Right lobe of liver (tissue), 6 donors: ENCODE measurements at regions not wholly inside any gene's neighbourhood (a gene's known extent, or its start where the extent isn't known, plus 50 kb on each side); places are given as distances from the start of the nearest gene placed in this dataset.
A peak's percentile ranks its signal among the peaks of the same experiment; 100 is the strongest.

ENCODE experiments used
- ATAC-seq, 4 donors: fragments of 200-7000 bp; cut with Tn5 transposase; one replicate each; pipeline ENCODE4 v1.9.1; 2020; ENCODE audit warnings: mild to moderate bottlenecking in 4 of 4, moderate library complexity in 4 of 4
- DNase-seq, 3 donors: peaks; one replicate each; pipeline ENCODE4 v3.0.0-alpha.2; 2020
- H3K27ac ChIP-seq, 3 donors: fragments of 200-600 bp; one replicate each; pipeline ENCODE4 v1.8.0; 2022
- H3K27me3 ChIP-seq, 2 donors: fragments of 200-600 bp; one replicate each; pipeline ENCODE4 v1.8.0; 2022
- H3K36me3 ChIP-seq, 4 donors: fragments of 200-600 bp; sonication (generic) in 1 of 4; one replicate each; pipeline versions ENCODE4 v1.5.1 to v1.8.0; 2017 to 2022; ENCODE audit warnings: control low read depth in 1 of 4
- H3K4me1 ChIP-seq, 4 donors: fragments of 200-600 bp; sonication (generic) in 1 of 4; one replicate each; pipeline versions ENCODE4 v1.5.1 to v1.8.0; 2017 to 2022; ENCODE audit warnings: control low read depth in 1 of 4
- H3K4me3 ChIP-seq, 3 donors: fragments of 200-600 bp; one replicate each; pipeline ENCODE4 v1.8.0; 2022
- H3K9me3 ChIP-seq, 4 donors: fragments of 200-600 bp; sonication (generic) in 1 of 4; one replicate each; pipeline versions ENCODE4 v1.5.1 to v1.8.0; 2017 to 2022; ENCODE audit warnings: control low read depth in 1 of 4
- CTCF ChIP-seq, 4 donors: fragments of 200-600 bp in 3 of 4; fragments of 450-650 bp in 1 of 4; IDR thresholded peaks; one replicate each; pipeline versions ENCODE4 v1.5.1 to v1.8.0; 2016 to 2022; ENCODE audit warnings: antibody characterized with exemption in 4 of 4, mild to moderate bottlenecking in 2 of 4
- POLR2A ChIP-seq: fragments of 450-650 bp; IDR thresholded peaks from one replicate; pipeline ENCODE4 v1.6.1; 2017; ENCODE audit warnings: antibody characterized with exemption, mild to moderate bottlenecking
- WGBS: methylation state at CpG from one replicate; pipeline ENCODE4 v1.1.6; 2018; ENCODE audit warnings: low coverage, low lambda C conversion rate; ENCODE audit not compliant: insufficient coverage; ENCODE audit errors: missing lambda C conversion rate; 5-methylcytosine and 5-hydroxymethylcytosine counted together
- intact Hi-C, 2 donors: fragments of 100-400 bp; cut with DNase I; formaldehyde crosslinking; loops; one replicate each; pipeline versions ENCODE4 v1.11.2 to v1.14.1; 2022
- donor health status: DM: no; HTN: yes; CAD: no.
- donor health status: DM: no; HTN: no; CAD: no.
- donor health status: DM: no; HTN: no; CAD: no.
- donor health status: DM: no; HTN: yes; CAD: no.
- donor health status: DM: no; HTN: yes; CAD: no.

- no peak for TF ChIP-seq POLR2A
- TF ChIP-seq CTCF (IDR thresholded peaks at IDR 0.05) = no peak
- 76% methylated on average over 3 of the region's 3 CpGs for WGBS
- Histone ChIP-seq H3K27ac (no peak overlapping the region), H3K4me1 (no peaks in the 10 kb centered on the region), H3K36me3 (no peaks in the 10 kb centered on the region), H3K4me3 (no peak overlapping the region), H3K9me3 (no peaks in the 10 kb centered on the region), H3K27me3 (no peaks in the 10 kb centered on the region)
- ATAC-seq (no peak), DNase-seq (no peak)
- intact Hi-C loops = no loop called here
These were observed 175.2 kb downstream of the NOL4 start for GRCh38 chr18:34049511-34049910.

- 90% methylated on average over 3 of the region's 3 CpGs for WGBS
- DNase-seq = no peak
- H3K4me1 ChIP-seq = no peaks in the 10 kb centered on the region
These were observed 176.3 kb downstream of the NOL4 start for GRCh38 chr18:34048423-34048822.

GRCh38 chr18:34042423-34043146 lies 182.1 kb downstream of the NOL4 start:
- WGBS = 66% methylated on average over 4 of the region's 4 CpGs
- Histone ChIP-seq H3K4me1 (peaks cover 0 to 3% (median 0%) of the 10 kb centered on the region in 4 donors), H3K27ac (no peak overlapping the region), H3K27me3 (no peaks in the 10 kb centered on the region), H3K9me3 (no peaks in the 10 kb centered on the region), H3K36me3 (no peaks in the 10 kb centered on the region), H3K4me3 (no peak overlapping the region)
- no peak for DNase-seq
- no peak for ATAC-seq
- TF ChIP-seq POLR2A (no peak), CTCF (IDR thresholded peaks at IDR 0.05) (no peak)
- intact Hi-C loops = no loop called here

More at GRCh38 chr18:34048423-34048822, 176.3 kb downstream of the NOL4 start:
- H3K27ac ChIP-seq = no peak overlapping the region
- intact Hi-C loops = no loop called here
- no peak overlapping the region for H3K4me3 ChIP-seq
- H3K27me3 ChIP-seq = no peaks in the 10 kb centered on the region
- H3K36me3 ChIP-seq = no peaks in the 10 kb centered on the region
- ATAC-seq = no peak
- TF ChIP-seq POLR2A (no peak), CTCF (IDR thresholded peaks at IDR 0.05) (no peak)
- no peaks in the 10 kb centered on the region for H3K9me3 ChIP-seq

- intact Hi-C loops = no loop called here
- ATAC-seq (no peak), DNase-seq (no peak)
- TF ChIP-seq POLR2A = no peak
- TF ChIP-seq CTCF (IDR thresholded peaks at IDR 0.05) = no peak
- Histone ChIP-seq H3K4me3 (peak overlapping the region in 2 of 3 donors; percentile 33 to 43), H3K36me3 (no peaks in the 10 kb centered on the region), H3K4me1 (peaks cover 0 to 3% (median 0%) of the 10 kb centered on the region in 4 donors), H3K9me3 (no peaks in the 10 kb centered on the region), H3K27ac (no peak overlapping the region), H3K27me3 (no peaks in the 10 kb centered on the region)
- WGBS = 41% methylated on average over 1 of the region's 1 CpG
These were observed 185.1 kb downstream of the NOL4 start for GRCh38 chr18:34039611-34040010.

GRCh38 chr18:34039201-34039600 lies 185.5 kb downstream of the NOL4 start:
- no peaks in the 10 kb centered on the region for H3K27me3 ChIP-seq
- H3K9me3 ChIP-seq = no peaks in the 10 kb centered on the region
- peaks cover 0 to 3% (median 0%) of the 10 kb centered on the region in 4 donors for H3K4me1 ChIP-seq
- TF ChIP-seq POLR2A (no peak), CTCF (IDR thresholded peaks at IDR 0.05) (no peak)
- peak overlapping the region in 2 of 3 donors; percentile 33 to 43 for H3K4me3 ChIP-seq
- no peaks in the 10 kb centered on the region for H3K36me3 ChIP-seq
- ATAC-seq (peak; percentile 53 to 83 (median 74)), DNase-seq (no peak)
- intact Hi-C loops = no loop called here
- H3K27ac ChIP-seq = no peak overlapping the region
